DND-41 (cell line): ENCODE measurements at regions not wholly inside any gene's neighbourhood (a gene's known extent, or its start where the extent isn't known, plus 50 kb on each side); places are given as distances from the start of the nearest gene placed in this dataset.

Experiments used
- ATAC-seq: fragments of 200-7000 bp; cut with Tn5 transposase; 3 replicates; pipeline ENCODE4 v1.9.1; 2021; ENCODE audit warnings: low read depth; ENCODE audit not compliant: insufficient read depth
- DNase-seq: peaks from one replicate; pipeline ENCODE4 v3.0.0-alpha.2; 2020
- H2AFZ ChIP-seq: 2 replicates; pipeline ENCODE4 v1.6.0; 2012; ENCODE audit warnings: low read depth, low read length
- H3K27ac ChIP-seq: 2 replicates; pipeline ENCODE4 v1.5.1; 2012; ENCODE audit warnings: low read length, inconsistent platforms
- H3K27me3 ChIP-seq: fragments of 200-600 bp; sonication (generic); 2 replicates; pipeline ENCODE4 v1.6.0; 2012; ENCODE audit warnings: low read length, mild to moderate bottlenecking, inconsistent platforms; ENCODE audit not compliant: insufficient read depth, poor library complexity
- H3K36me3 ChIP-seq: 2 replicates; pipeline ENCODE4 v1.5.1; 2012; ENCODE audit warnings: low read length, inconsistent platforms; ENCODE audit not compliant: insufficient read depth
- H3K4me1 ChIP-seq: 2 replicates; pipeline ENCODE4 v1.5.1; 2012; ENCODE audit warnings: mild to moderate bottlenecking, low read length; ENCODE audit not compliant: insufficient read depth
- H3K4me2 ChIP-seq: 2 replicates; pipeline ENCODE4 v1.6.0; 2012; ENCODE audit warnings: mild to moderate bottlenecking, moderate library complexity, low read length, inconsistent platforms; ENCODE audit not compliant: insufficient read depth
- H3K4me3 ChIP-seq, 2 experiments: fragments of 200-600 bp in 1 of 2; shearing (Covaris generic) in 1 of 2; 2 replicates each; pipeline ENCODE4 v1.5.1; 2012 to 2016; ENCODE audit warnings: inconsistent platforms in 2 of 2, low read length in 2 of 2, mild to moderate bottlenecking in 2 of 2, low read depth in 1 of 2, moderate library complexity in 1 of 2
- H3K79me2 ChIP-seq: 2 replicates; pipeline ENCODE4 v1.6.0; 2012; ENCODE audit warnings: low read length, inconsistent platforms; ENCODE audit not compliant: insufficient read depth
- H3K9ac ChIP-seq: 2 replicates; pipeline ENCODE4 v1.6.0; 2012; ENCODE audit warnings: low read depth, mild to moderate bottlenecking, inconsistent platforms, low read length, moderate library complexity
- H3K9me3 ChIP-seq: 2 replicates; pipeline ENCODE4 v1.5.1; 2012; ENCODE audit warnings: low read length, moderate library complexity, mild to moderate bottlenecking, inconsistent platforms; ENCODE audit not compliant: insufficient read depth, severe bottlenecking
- H4K20me1 ChIP-seq: 2 replicates; pipeline ENCODE4 v1.6.0; 2012; ENCODE audit warnings: low read length; ENCODE audit not compliant: insufficient read depth
- CTCF ChIP-seq: IDR thresholded peaks from 2 replicates; pipeline ENCODE4 v1.5.1; 2012; ENCODE audit warnings: borderline replicate concordance, low read length, moderate library complexity, mild to moderate bottlenecking; ENCODE audit not compliant: poor library complexity, severe bottlenecking; ENCODE audit errors: extremely low read depth
- EZH2 ChIP-seq: IDR thresholded peaks from 3 replicates; pipeline ENCODE4 v1.6.1; 2012; ENCODE audit warnings: borderline replicate concordance, low read depth, mild to moderate bottlenecking, moderate library complexity, low read length, inconsistent platforms; ENCODE audit not compliant: severe bottlenecking

- Histone ChIP-seq H3K36me3 (no peaks in the 10 kb centered on the region), H3K79me2 (no peaks in the 10 kb centered on the region), H4K20me1 (no peaks in the 10 kb centered on the region), H3K4me2 (no peak overlapping the region), H3K9ac (no peak overlapping the region), H3K4me3 (no peak overlapping the region), H3K27ac (no peak overlapping the region), H2AFZ (no peak overlapping the region), H3K27me3 (no peaks in the 10 kb centered on the region), H3K4me1 (no peaks in the 10 kb centered on the region), H3K9me3 (no peaks in the 10 kb centered on the region)
- TF ChIP-seq CTCF = no peak
- TF ChIP-seq EZH2 = no peak
- DNase-seq = no peak
- ATAC-seq = no peak
These were observed 965.2 kb downstream of the TTLL7 start for GRCh38 chr1:83033682-83034081.

GRCh38 chr1:83029916-83030315 lies 969.0 kb downstream of the TTLL7 start:
- no peak for TF ChIP-seq EZH2
- no peak for TF ChIP-seq CTCF
- Histone ChIP-seq H3K27me3 (no peaks in the 10 kb centered on the region), H2AFZ (no peak overlapping the region), H3K9ac (no peak overlapping the region), H3K36me3 (no peaks in the 10 kb centered on the region), H3K27ac (no peak overlapping the region), H3K4me1 (no peaks in the 10 kb centered on the region), H3K9me3 (no peaks in the 10 kb centered on the region), H3K4me2 (no peak overlapping the region), H3K4me3 (no peak overlapping the region), H3K79me2 (no peaks in the 10 kb centered on the region), H4K20me1 (no peaks in the 10 kb centered on the region)
- no peak for ATAC-seq
- DNase-seq = no peak

- no peak for TF ChIP-seq EZH2
- no peak for TF ChIP-seq CTCF
- no peaks in the 10 kb centered on the region for H3K9me3 ChIP-seq
- H3K9ac ChIP-seq = no peak overlapping the region
- no peak overlapping the region for H3K27ac ChIP-seq
- no peak overlapping the region for H3K4me3 ChIP-seq
- H3K36me3 ChIP-seq = no peaks in the 10 kb centered on the region
- H4K20me1 ChIP-seq = no peaks in the 10 kb centered on the region
- no peaks in the 10 kb centered on the region for H3K79me2 ChIP-seq
- DNase-seq (no peak), ATAC-seq (no peak)
- no peaks in the 10 kb centered on the region for H3K27me3 ChIP-seq
- no peak overlapping the region for H2AFZ ChIP-seq
- no peak overlapping the region for H3K4me2 ChIP-seq
- H3K4me1 ChIP-seq = no peaks in the 10 kb centered on the region
These were observed 969.9 kb downstream of the TTLL7 start for GRCh38 chr1:83029050-83029449.

- Histone ChIP-seq H3K9ac (no peak overlapping the region), H3K4me3 (no peak overlapping the region), H3K4me2 (no peak overlapping the region), H3K79me2 (no peaks in the 10 kb centered on the region), H4K20me1 (no peaks in the 10 kb centered on the region), H3K27me3 (no peaks in the 10 kb centered on the region), H3K36me3 (no peaks in the 10 kb centered on the region), H3K4me1 (no peaks in the 10 kb centered on the region), H3K27ac (no peak overlapping the region), H2AFZ (no peak overlapping the region), H3K9me3 (no peaks in the 10 kb centered on the region)
- TF ChIP-seq CTCF = no peak
- no peak for ATAC-seq
- no peak for DNase-seq
These were observed 970.5 kb downstream of the TTLL7 start for GRCh38 chr1:83028467-83028866.
